ENCODE measurements at regions not wholly inside any gene's neighbourhood (a gene's known extent, or its start where the extent isn't known, plus 50 kb on each side); places are given as distances from the start of the nearest gene placed in this dataset.

DNA sequence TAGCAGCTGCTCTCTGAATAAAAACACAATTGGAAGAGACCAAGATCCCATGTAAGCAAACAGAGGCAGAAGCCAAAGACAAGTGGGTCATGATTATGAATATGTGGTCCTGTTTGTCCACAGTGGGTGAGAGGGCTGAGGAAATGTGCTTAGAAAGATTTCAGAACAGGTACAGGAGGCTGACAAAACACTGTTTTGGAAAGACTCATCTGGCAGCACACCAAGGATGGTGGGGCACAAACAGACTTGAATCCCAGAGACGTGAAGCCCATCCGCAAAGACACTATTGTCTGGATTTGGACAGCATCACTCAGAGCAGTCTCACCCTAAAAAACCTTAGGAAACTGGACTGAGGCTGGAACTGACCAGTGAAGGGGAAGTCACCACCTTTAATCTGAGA, 85.0 kb downstream of the ADRB2 start:
- Histone ChIP-seq H3K79me2 (no peaks in the 10 kb centered on the region), H2AFZ (no peak overlapping the region), H3K27ac (no peak overlapping the region), H3K4me2 (ENCODE audit: low read length) (no peak overlapping the region), H3K9ac (no peak overlapping the region), H3K36me3 (ENCODE audit: control insufficient read depth, insufficient read depth, low read length) (no peaks in the 10 kb centered on the region), H3K27me3 (ENCODE audit: control insufficient read depth, insufficient read depth, low read length) (no peaks in the 10 kb centered on the region), H3K9me3 (ENCODE audit: control insufficient read depth, low read length) (no peaks in the 10 kb centered on the region), H3K4me3 (ENCODE audit: low read depth, low read length) (no peak overlapping the region), H3K4me1 (peaks cover 42% of the 10 kb centered on the region)
- TF ChIP-seq, protein P1, sequence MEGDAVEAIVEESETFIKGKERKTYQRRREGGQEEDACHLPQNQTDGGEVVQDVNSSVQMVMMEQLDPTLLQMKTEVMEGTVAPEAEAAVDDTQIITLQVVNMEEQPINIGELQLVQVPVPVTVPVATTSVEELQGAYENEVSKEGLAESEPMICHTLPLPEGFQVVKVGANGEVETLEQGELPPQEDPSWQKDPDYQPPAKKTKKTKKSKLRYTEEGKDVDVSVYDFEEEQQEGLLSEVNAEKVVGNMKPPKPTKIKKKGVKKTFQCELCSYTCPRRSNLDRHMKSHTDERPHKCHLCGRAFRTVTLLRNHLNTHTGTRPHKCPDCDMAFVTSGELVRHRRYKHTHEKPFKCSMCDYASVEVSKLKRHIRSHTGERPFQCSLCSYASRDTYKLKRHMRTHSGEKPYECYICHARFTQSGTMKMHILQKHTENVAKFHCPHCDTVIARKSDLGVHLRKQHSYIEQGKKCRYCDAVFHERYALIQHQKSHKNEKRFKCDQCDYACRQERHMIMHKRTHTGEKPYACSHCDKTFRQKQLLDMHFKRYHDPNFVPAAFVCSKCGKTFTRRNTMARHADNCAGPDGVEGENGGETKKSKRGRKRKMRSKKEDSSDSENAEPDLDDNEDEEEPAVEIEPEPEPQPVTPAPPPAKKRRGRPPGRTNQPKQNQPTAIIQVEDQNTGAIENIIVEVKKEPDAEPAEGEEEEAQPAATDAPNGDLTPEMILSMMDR (IDR thresholded peaks at IDR 0.05), result no peak

DNA sequence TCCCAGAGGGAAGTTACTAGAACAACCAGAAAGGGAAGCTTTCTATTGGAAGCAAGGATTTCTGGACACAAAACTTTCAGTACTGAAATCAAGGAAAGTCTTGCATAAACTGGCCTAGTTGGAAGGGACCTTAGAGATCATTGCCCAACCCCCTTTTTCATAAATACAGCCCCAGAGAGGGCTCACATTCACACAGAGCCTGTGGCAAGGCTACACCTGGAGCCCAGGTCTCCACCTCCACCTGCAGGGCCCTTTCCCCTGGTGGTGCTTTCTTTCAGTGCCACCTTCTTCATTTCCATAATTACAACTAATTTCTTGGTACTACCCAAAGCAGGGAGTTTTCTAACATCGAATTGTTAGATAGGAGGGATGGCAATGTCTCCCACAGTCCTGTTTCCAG, 85.7 kb downstream of the ADRB2 start:
- Histone ChIP-seq H3K9ac (no peak overlapping the region), H3K27ac (peak overlapping the region; percentile 92), H3K79me2 (no peaks in the 10 kb centered on the region), H3K4me2 (ENCODE audit: low read length) (no peak overlapping the region), H3K27me3 (ENCODE audit: control insufficient read depth, insufficient read depth, low read length) (no peaks in the 10 kb centered on the region), H3K4me1 (peaks cover 49% of the 10 kb centered on the region), H2AFZ (peak overlapping the region; percentile 66), H3K9me3 (ENCODE audit: control insufficient read depth, low read length) (no peaks in the 10 kb centered on the region), H3K4me3 (ENCODE audit: low read depth, low read length) (no peak overlapping the region), H3K36me3 (ENCODE audit: control insufficient read depth, insufficient read depth, low read length) (no peaks in the 10 kb centered on the region)
- TF ChIP-seq, protein P1 (IDR thresholded peaks at IDR 0.05), result no peak

DNA sequence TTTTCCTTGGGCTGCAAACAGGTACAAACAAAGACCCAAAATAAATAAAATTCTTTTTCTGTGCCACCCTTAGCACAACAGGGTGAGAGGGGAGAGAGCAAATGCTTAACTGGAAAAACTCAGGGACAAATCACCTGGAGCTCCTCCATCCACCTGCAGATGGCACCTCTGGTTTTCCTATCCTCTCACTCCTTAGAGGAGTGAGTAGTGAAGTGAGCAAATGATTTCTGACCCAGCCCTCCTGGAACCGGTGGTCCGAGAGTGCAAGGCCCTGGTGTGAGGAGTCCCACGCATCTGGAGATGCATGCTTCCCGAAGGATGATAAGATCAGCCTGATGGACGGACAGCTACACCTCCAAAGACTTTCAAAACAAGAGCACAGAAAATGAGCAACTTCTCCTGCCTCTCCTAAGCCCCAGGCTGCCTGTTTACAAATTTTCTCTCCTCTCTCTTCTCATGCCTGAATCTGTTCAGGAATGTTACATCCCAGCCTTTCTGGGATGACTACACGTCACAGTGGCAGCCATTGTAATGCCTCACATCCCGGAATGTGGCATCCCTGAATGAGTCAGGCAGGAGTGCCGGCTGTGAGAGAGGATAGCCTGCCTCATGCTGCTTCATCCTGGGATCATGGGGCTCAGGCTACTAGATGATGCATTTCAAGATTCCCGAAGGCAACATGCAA, 86.4 kb downstream of the ADRB2 start:
- peak overlapping the region; percentile 66 for H2AFZ ChIP-seq
- H3K4me3 ChIP-seq (ENCODE audit: low read depth, low read length), result no peak overlapping the region
- H3K79me2 ChIP-seq, result no peaks in the 10 kb centered on the region
- no peaks in the 10 kb centered on the region for H3K9me3 ChIP-seq (ENCODE audit: control insufficient read depth, low read length)
- no peak overlapping the region for H3K4me2 ChIP-seq (ENCODE audit: low read length)
- peaks cover 49% of the 10 kb centered on the region for H3K4me1 ChIP-seq
- TF ChIP-seq, protein P1 (IDR thresholded peaks at IDR 0.05), result peak; percentile 63
- H3K9ac ChIP-seq, result no peak overlapping the region
- H3K27me3 ChIP-seq (ENCODE audit: control insufficient read depth, insufficient read depth, low read length), result no peaks in the 10 kb centered on the region
- H3K36me3 ChIP-seq (ENCODE audit: control insufficient read depth, insufficient read depth, low read length), result no peaks in the 10 kb centered on the region
- peak overlapping the region; percentile 92 for H3K27ac ChIP-seq

DNA sequence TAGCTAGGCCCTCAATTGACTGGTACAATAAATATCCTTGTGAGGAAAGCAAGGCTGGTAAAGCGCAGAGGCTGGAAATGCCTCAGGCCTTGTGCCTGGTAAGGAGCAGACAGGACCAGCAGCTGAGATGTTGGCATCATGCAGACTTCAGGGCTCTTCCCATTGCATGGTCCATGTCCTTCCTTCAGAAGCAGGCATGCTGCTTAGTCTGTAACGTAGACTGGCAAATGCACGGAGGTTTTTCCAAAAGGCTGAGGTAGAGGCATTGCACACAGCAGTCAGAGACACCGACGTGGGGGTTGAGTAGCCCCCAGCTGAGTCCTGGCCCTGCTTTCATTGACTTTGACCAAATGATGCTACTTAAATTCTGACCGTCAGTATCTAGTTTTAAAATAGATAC, 87.1 kb downstream of the ADRB2 start:
- Histone ChIP-seq H3K36me3 (ENCODE audit: control insufficient read depth, insufficient read depth, low read length) (no peaks in the 10 kb centered on the region), H3K4me1 (peaks cover 49% of the 10 kb centered on the region), H3K9ac (no peak overlapping the region), H2AFZ (peak overlapping the region; percentile 66), H3K4me2 (ENCODE audit: low read length) (no peak overlapping the region), H3K79me2 (no peaks in the 10 kb centered on the region), H3K4me3 (ENCODE audit: low read depth, low read length) (no peak overlapping the region), H3K27me3 (ENCODE audit: control insufficient read depth, insufficient read depth, low read length) (no peaks in the 10 kb centered on the region), H3K9me3 (ENCODE audit: control insufficient read depth, low read length) (no peaks in the 10 kb centered on the region), H3K27ac (peak overlapping the region; percentile 92)
- TF ChIP-seq, protein P1 (IDR thresholded peaks at IDR 0.05), result no peak

DNA sequence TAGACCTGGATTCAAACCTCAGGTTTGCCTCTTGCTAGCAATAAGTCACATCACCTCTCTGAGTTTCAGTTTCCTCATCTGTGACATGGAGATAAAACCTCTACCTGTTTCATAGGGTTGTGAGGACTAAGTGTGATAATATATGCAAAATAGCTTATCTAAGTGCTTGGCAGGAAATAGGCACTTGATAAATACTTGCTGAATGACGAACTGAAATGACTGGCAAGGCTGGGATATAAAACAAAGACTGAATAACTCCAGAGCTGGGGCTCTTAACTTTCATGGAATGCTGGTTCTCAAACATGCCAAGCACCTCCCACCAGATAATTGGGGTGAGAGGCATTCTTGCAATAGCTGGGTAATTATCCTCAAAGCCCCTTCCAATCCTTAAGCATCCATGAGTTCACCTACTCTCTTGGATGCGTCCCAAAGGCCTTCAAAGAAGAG, 87.6 kb downstream of the ADRB2 start:
- Histone ChIP-seq H3K4me1 (peaks cover 49% of the 10 kb centered on the region), H3K27ac (peak overlapping the region; percentile 92)

More for the DNA sequence above, 87.6 kb downstream of the ADRB2 start:
- Histone ChIP-seq H3K79me2 (no peaks in the 10 kb centered on the region), H2AFZ (no peak overlapping the region), H3K4me2 (ENCODE audit: low read length) (no peak overlapping the region), H3K9ac (no peak overlapping the region), H3K27me3 (ENCODE audit: control insufficient read depth, insufficient read depth, low read length) (no peaks in the 10 kb centered on the region), H3K36me3 (ENCODE audit: control insufficient read depth, insufficient read depth, low read length) (no peaks in the 10 kb centered on the region), H3K9me3 (ENCODE audit: control insufficient read depth, low read length) (no peaks in the 10 kb centered on the region), H3K4me3 (ENCODE audit: low read depth, low read length) (no peak overlapping the region)
- TF ChIP-seq, protein P1 (IDR thresholded peaks at IDR 0.05), result no peak
